Globus pallidus (tissue), 1 donor: ENCODE measurements at regions not wholly inside any gene's neighbourhood (a gene's known extent, or its start where the extent isn't known, plus 50 kb on each side); places are given as distances from the start of the nearest gene placed in this dataset.
"Not testable (repeated sequence)": the region's sequence is repeated elsewhere in the genome, so short reads cannot be mapped to it uniquely, and the experiment has no call there.

Experiments
- DNase-seq: peaks from one replicate; pipeline ENCODE4 v3.0.0-alpha.2; 2015; ENCODE audit warnings: low spot score

GRCh38 chr13:65302691-65303090 lies 1927.4 kb downstream of the PCDH9 start:
- no peak for DNase-seq

GRCh38 chr13:65301506-65301905 lies 1928.6 kb downstream of the PCDH9 start:
- no peak for DNase-seq

GRCh38 chr13:65300220-65300619 lies 1929.9 kb downstream of the PCDH9 start:
- no peak for DNase-seq

GRCh38 chr13:65293530-65294198 lies 1936.5 kb downstream of the PCDH9 start:
- no peak for DNase-seq

GRCh38 chr13:65292488-65292901 lies 1937.6 kb downstream of the PCDH9 start:
- no peak for DNase-seq

GRCh38 chr13:65287405-65287804 lies 1942.7 kb downstream of the PCDH9 start:
- no peak for DNase-seq

- no peak for DNase-seq
Measured at GRCh38 chr13:65275838-65276630, 1954.1 kb downstream of the PCDH9 start.

GRCh38 chr13:65275108-65275507 lies 1955.0 kb downstream of the PCDH9 start:
- DNase-seq: no peak

- not testable (repeated sequence) for DNase-seq
Measured at GRCh38 chr13:65273811-65274420, 1956.2 kb downstream of the PCDH9 start.

GRCh38 chr13:65268009-65268408 lies 1962.1 kb downstream of the PCDH9 start:
- no peak for DNase-seq

- no peak for DNase-seq
Measured at GRCh38 chr13:65265988-65266387, 1964.1 kb downstream of the PCDH9 start.

GRCh38 chr13:65264066-65264465 lies 1966.1 kb downstream of the PCDH9 start:
- DNase-seq: no peak

GRCh38 chr13:65260946-65261891 lies 1968.9 kb downstream of the PCDH9 start:
- DNase-seq: no peak

- DNase-seq: no peak
Measured at GRCh38 chr13:65240773-65241172, 1989.4 kb downstream of the PCDH9 start.

- no peak for DNase-seq
Measured at GRCh38 chr13:65236841-65237418, 1993.2 kb downstream of the PCDH9 start.

GRCh38 chr13:65217471-65217995 lies 2012.6 kb downstream of the PCDH9 start:
- DNase-seq: no peak

GRCh38 chr13:65202845-65203244 lies 2027.3 kb downstream of the PCDH9 start:
- DNase-seq: not testable (repeated sequence)

- DNase-seq: no peak
Measured at GRCh38 chr13:65188721-65189120, 2041.4 kb downstream of the PCDH9 start.

- DNase-seq: no peak
Measured at GRCh38 chr13:65168026-65168425, 2062.1 kb downstream of the PCDH9 start.

- no peak for DNase-seq
Measured at GRCh38 chr13:65166675-65167074, 2063.5 kb downstream of the PCDH9 start.

- no peak for DNase-seq
Measured at GRCh38 chr13:65159803-65160202, 2070.3 kb downstream of the PCDH9 start.
